ENCODE measurements at regions not wholly inside any gene's neighbourhood (a gene's known extent, or its start where the extent isn't known, plus 50 kb on each side); places are given as distances from the start of the nearest gene placed in this dataset.

DNA sequence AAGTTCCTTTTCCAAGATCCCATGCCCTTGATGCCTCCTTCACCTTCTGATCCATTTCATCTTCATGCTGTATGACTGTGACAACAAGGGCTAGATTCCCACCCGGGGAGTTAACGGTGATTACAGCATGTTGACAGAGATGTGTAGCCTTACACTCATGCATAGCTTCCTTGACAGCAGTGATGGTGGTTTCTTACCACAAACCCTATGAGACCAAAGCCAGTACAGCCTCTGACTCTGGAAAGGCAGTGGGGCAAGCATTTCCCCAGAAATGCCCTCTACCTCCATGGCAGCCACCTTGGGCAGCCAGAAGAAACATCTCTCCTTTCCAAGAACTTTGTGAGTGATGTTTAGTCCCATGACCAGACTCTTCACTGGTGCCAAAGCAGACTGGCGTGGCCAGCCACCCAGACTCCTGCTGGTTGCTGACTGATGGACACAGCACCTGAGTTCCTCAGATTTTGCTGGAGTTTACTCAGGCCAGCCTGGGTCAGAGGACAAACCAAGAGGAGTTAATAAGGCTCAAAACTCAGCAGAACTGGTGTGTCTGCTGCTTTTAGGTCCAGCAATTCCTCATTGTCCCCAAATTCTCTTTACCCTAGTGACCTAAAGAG, 199.7 kb upstream of the SLC27A6 start (continued):
- TF ChIP-seq ZNF462 (CRISPR knock-in tag; IDR thresholded peaks at IDR 0.05) (no peak), STAT1 (IDR thresholded peaks at IDR 0.05; ENCODE audit: unreplicated experiment) (no peak), POLR2AphosphoS5 (IDR thresholded peaks at IDR 0.05; ENCODE audit: low read depth) (no peak)
- TF ChIP-seq, protein P1, sequence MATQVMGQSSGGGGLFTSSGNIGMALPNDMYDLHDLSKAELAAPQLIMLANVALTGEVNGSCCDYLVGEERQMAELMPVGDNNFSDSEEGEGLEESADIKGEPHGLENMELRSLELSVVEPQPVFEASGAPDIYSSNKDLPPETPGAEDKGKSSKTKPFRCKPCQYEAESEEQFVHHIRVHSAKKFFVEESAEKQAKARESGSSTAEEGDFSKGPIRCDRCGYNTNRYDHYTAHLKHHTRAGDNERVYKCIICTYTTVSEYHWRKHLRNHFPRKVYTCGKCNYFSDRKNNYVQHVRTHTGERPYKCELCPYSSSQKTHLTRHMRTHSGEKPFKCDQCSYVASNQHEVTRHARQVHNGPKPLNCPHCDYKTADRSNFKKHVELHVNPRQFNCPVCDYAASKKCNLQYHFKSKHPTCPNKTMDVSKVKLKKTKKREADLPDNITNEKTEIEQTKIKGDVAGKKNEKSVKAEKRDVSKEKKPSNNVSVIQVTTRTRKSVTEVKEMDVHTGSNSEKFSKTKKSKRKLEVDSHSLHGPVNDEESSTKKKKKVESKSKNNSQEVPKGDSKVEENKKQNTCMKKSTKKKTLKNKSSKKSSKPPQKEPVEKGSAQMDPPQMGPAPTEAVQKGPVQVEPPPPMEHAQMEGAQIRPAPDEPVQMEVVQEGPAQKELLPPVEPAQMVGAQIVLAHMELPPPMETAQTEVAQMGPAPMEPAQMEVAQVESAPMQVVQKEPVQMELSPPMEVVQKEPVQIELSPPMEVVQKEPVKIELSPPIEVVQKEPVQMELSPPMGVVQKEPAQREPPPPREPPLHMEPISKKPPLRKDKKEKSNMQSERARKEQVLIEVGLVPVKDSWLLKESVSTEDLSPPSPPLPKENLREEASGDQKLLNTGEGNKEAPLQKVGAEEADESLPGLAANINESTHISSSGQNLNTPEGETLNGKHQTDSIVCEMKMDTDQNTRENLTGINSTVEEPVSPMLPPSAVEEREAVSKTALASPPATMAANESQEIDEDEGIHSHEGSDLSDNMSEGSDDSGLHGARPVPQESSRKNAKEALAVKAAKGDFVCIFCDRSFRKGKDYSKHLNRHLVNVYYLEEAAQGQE (IDR thresholded peaks at IDR 0.05; ENCODE audit: unreplicated experiment) = no peak

GRCh38 chr5:128766406-128766805, 198.9 kb upstream of the SLC27A6 start:
- H3K9me2 ChIP-seq (ENCODE audit: insufficient read depth) = 0 out of 2 replicates have a peak, but pooled peaks cover 3% of the 10 kb centered on the region
- Mint-ChIP-seq H3K27me3 (ENCODE audit: insufficient read depth, low read depth, poor library complexity) (peaks cover 4% of the 10 kb centered on the region), H3K4me1 (no peaks in the 10 kb centered on the region), H3K9me3 (no peaks in the 10 kb centered on the region), H3K4me3 (no peak overlapping the region), H3K27ac (no peak overlapping the region), H3K36me3 (ENCODE audit: low read depth) (no peaks in the 10 kb centered on the region)
- DNase-seq (ENCODE audit: low spot score) = no peak
- H3K79me2 ChIP-seq (replicated peaks; ENCODE audit: insufficient read depth) = no peaks in the 10 kb centered on the region
- no peak overlapping the region for H3K27ac ChIP-seq (ENCODE audit: low read depth)
- no peak overlapping the region for H3K4me2 ChIP-seq
- no peaks in the 10 kb centered on the region for H3K36me3 ChIP-seq (ENCODE audit: insufficient read depth)
- H4K20me1 ChIP-seq (replicated peaks; ENCODE audit: insufficient read depth) = no peaks in the 10 kb centered on the region
- H2AFZ ChIP-seq = no peak overlapping the region
- H3K4me3 ChIP-seq = no peak overlapping the region
- no peaks in the 10 kb centered on the region for H3F3A ChIP-seq (replicated peaks; ENCODE audit: low read depth)
- no peak for ATAC-seq
- no peaks in the 10 kb centered on the region for H3K4me1 ChIP-seq (ENCODE audit: insufficient read depth)
- H3K27me3 ChIP-seq (ENCODE audit: insufficient read depth) = no peaks in the 10 kb centered on the region
- TF ChIP-seq NANOG (IDR thresholded peaks at IDR 0.05; ENCODE audit: borderline replicate concordance) = no peak
- TF ChIP-seq STAT1 (IDR thresholded peaks at IDR 0.05; ENCODE audit: unreplicated experiment) = no peak
- TF ChIP-seq ZNF114 (CRISPR knock-in tag; IDR thresholded peaks at IDR 0.05) = no peak
- TF ChIP-seq ZNF462 (CRISPR knock-in tag; IDR thresholded peaks at IDR 0.05) = no peak

Data from GM23338 (cell line).